ENCODE measurements at regions not wholly inside any gene's neighbourhood (a gene's known extent, or its start where the extent isn't known, plus 50 kb on each side); places are given as distances from the start of the nearest gene placed in this dataset.

GRCh38 chr10:29114141-29114540, 174.7 kb upstream of the LYZL1 start:
- no peak for DNase-seq (ENCODE audit: low read depth in 3 of 3)

GRCh38 chr10:29117781-29118180, 171.1 kb upstream of the LYZL1 start:
- DNase-seq (ENCODE audit: low read depth in 3 of 3): no peak

GRCh38 chr10:29119374-29119773, 169.5 kb upstream of the LYZL1 start:
- no peak for DNase-seq (ENCODE audit: low read depth in 3 of 3)

GRCh38 chr10:29120216-29120615, 168.7 kb upstream of the LYZL1 start:
- no peak for DNase-seq (ENCODE audit: low read depth in 3 of 3)

GRCh38 chr10:29124864-29125263, 164.0 kb upstream of the LYZL1 start:
- no peak for DNase-seq (ENCODE audit: low read depth in 3 of 3)

GRCh38 chr10:29127037-29127700, 161.7 kb upstream of the LYZL1 start:
- DNase-seq (ENCODE audit: low read depth in 3 of 3): no peak

GRCh38 chr10:29127731-29128130, 161.1 kb upstream of the LYZL1 start:
- no peak for DNase-seq (ENCODE audit: low read depth in 3 of 3)

- DNase-seq (ENCODE audit: low read depth in 3 of 3): no peak
Observed at GRCh38 chr10:29130190-29130673, 158.6 kb upstream of the LYZL1 start.

- DNase-seq (ENCODE audit: low read depth in 3 of 3): no peak
Observed at GRCh38 chr10:29131952-29132547, 156.8 kb upstream of the LYZL1 start.

- DNase-seq (ENCODE audit: low read depth in 3 of 3): no peak
Observed at GRCh38 chr10:29132551-29133111, 156.2 kb upstream of the LYZL1 start.

GRCh38 chr10:29135337-29135736, 153.5 kb upstream of the LYZL1 start:
- no peak for DNase-seq (ENCODE audit: low read depth in 3 of 3)

- no peak for DNase-seq (ENCODE audit: low read depth in 3 of 3)
Observed at GRCh38 chr10:29136411-29136810, 152.5 kb upstream of the LYZL1 start.

GRCh38 chr10:29140151-29140550, 148.7 kb upstream of the LYZL1 start:
- no peak for DNase-seq (ENCODE audit: low read depth in 3 of 3)

- DNase-seq (ENCODE audit: low read depth in 3 of 3): no peak
Observed at GRCh38 chr10:29140991-29141390, 147.9 kb upstream of the LYZL1 start.

GRCh38 chr10:29141761-29142160, 147.1 kb upstream of the LYZL1 start:
- no peak for DNase-seq (ENCODE audit: low read depth in 3 of 3)

GRCh38 chr10:29142516-29143314, 146.2 kb upstream of the LYZL1 start:
- DNase-seq (ENCODE audit: low read depth in 3 of 3): no peak

GRCh38 chr10:29144126-29144525, 144.7 kb upstream of the LYZL1 start:
- no peak for DNase-seq (ENCODE audit: low read depth in 3 of 3)

GRCh38 chr10:29146311-29147100, 142.4 kb upstream of the LYZL1 start:
- no peak for DNase-seq (ENCODE audit: low read depth in 3 of 3)

GRCh38 chr10:29150010-29150409, 138.9 kb upstream of the LYZL1 start:
- no peak for DNase-seq (ENCODE audit: low read depth in 3 of 3)

GRCh38 chr10:29151005-29151404, 137.9 kb upstream of the LYZL1 start:
- no peak for DNase-seq (ENCODE audit: low read depth in 3 of 3)

- no peak for DNase-seq (ENCODE audit: low read depth in 3 of 3)
Observed at GRCh38 chr10:29157321-29157720, 131.5 kb upstream of the LYZL1 start.

- no peak for DNase-seq (ENCODE audit: low read depth in 3 of 3)
Observed at GRCh38 chr10:29158066-29158465, 130.8 kb upstream of the LYZL1 start.

Measured in stimulated activated CD4-positive, alpha-beta T cell treated with anti-CD3 and anti-CD28 coated beads, TNF-alpha, amount 100 ng/mL, for 4 hours (primary cell).